HepG2 (cell line): ENCODE measurements at regions not wholly inside any gene's neighbourhood (a gene's known extent, or its start where the extent isn't known, plus 50 kb on each side); places are given as distances from the start of the nearest gene placed in this dataset.

Experiments
- ATAC-seq: fragments of 200-7000 bp; cut with Tn5 transposase; 3 replicates; pipeline ENCODE4 v1.9.1; 2020; ENCODE audit warnings: mild to moderate bottlenecking, moderate library complexity
- BruUV-seq: library from RNA; stranded (reverse); fragments of 400-500 nt; replicated peaks from 2 replicates; lab custom pipeline; 2021; lab: Mats Ljungman, UMichigan
- CTCF ChIA-PET: fragments of 300-600 bp; formaldehyde crosslinking; extraction: SDS; loops from one replicate; lab custom pipeline; 2021; ENCODE audit warnings: low total read pairs, inconsistent platforms, low intra/inter-chr PET ratio; lab: Yijun Ruan, JAX
- POLR2A ChIA-PET: fragments of 350-600 bp; sonication (Branson Sonifier 250); formaldehyde crosslinking; loops from one replicate; lab custom pipeline; 2020; ENCODE audit warnings: antibody characterized with exemption, inconsistent platforms; lab: Yijun Ruan, JAX
- DNase-seq: peaks from one replicate; pipeline ENCODE4 v3.0.0-alpha.2; 2015; ENCODE audit warnings: low spot score
- FAIRE-seq: peaks from 3 replicates; lab custom pipeline; 2011; peaks lifted over from hg19 to GRCh38; lab: Jason Lieb, UNC
- H2AFZ ChIP-seq: one replicate; pipeline ENCODE4 v1.6.1; 2011; ENCODE audit warnings: low read length, inconsistent platforms
- H3K27ac ChIP-seq: fragments of 300-600 bp; 3 replicates; pipeline ENCODE4 v1.8.0; 2011; ENCODE audit warnings: mixed run types, mild to moderate bottlenecking, mixed read lengths, low read length, inconsistent platforms; ENCODE audit not compliant: insufficient read depth; ENCODE audit errors: extremely low read length
- H3K27me3 ChIP-seq, 2 experiments: fragments of 200-600 bp in 1 of 2; 2 replicates in 1 of 2; 3 replicates in 1 of 2; pipeline versions ENCODE4 v1.6.0 to v1.8.0; 2011; ENCODE audit warnings: low read length in 2 of 2, mild to moderate bottlenecking in 2 of 2, moderate library complexity in 2 of 2, inconsistent platforms in 1 of 2; ENCODE audit not compliant: insufficient read depth in 2 of 2, control insufficient read depth in 1 of 2
- H3K36me3 ChIP-seq, 2 experiments: fragments of 200-600 bp in 1 of 2; replicated peaks in 1 of 2; 2 replicates in 1 of 2; 3 replicates in 1 of 2; pipeline versions ENCODE4 v1.5.1 to v1.8.0; 2011; ENCODE audit warnings: low read length in 2 of 2, inconsistent platforms in 1 of 2; ENCODE audit not compliant: insufficient read depth in 2 of 2, control insufficient read depth in 1 of 2
- H3K4me1 ChIP-seq: 2 replicates; pipeline ENCODE4 v1.5.1; 2012; ENCODE audit warnings: low read length, inconsistent platforms; ENCODE audit not compliant: insufficient read depth
- H3K4me2 ChIP-seq: 2 replicates; pipeline ENCODE4 v1.6.0; 2011; ENCODE audit warnings: low read depth, low read length, inconsistent platforms
- H3K4me3 ChIP-seq, 3 experiments: fragments of 200-600 bp in 1 of 3; sonication (generic), shearing (Covaris generic) in 1 of 3; replicated peaks in 1 of 3; 2 replicates each; pipeline ENCODE4 v1.5.1; 2011 to 2016; ENCODE audit warnings: low read length in 3 of 3, inconsistent platforms in 2 of 3, low read depth in 2 of 3, mild to moderate bottlenecking in 2 of 3, control low read depth in 1 of 3, mixed read lengths in 1 of 3; ENCODE audit not compliant: insufficient read depth in 1 of 3
- H3K79me2 ChIP-seq: one replicate; pipeline ENCODE4 v1.6.1; 2011; ENCODE audit warnings: low read length, inconsistent platforms; ENCODE audit not compliant: insufficient read depth
- H3K9ac ChIP-seq: 2 replicates; pipeline ENCODE4 v1.6.0; 2011; ENCODE audit warnings: mild to moderate bottlenecking, low read depth, low read length, inconsistent platforms; ENCODE audit not compliant: insufficient read depth
- H3K9me3 ChIP-seq: 2 replicates; pipeline ENCODE4 v1.5.1; 2012; ENCODE audit warnings: mild to moderate bottlenecking, low read length
- H4K20me1 ChIP-seq: 2 replicates; pipeline ENCODE4 v1.6.0; 2011; ENCODE audit warnings: inconsistent platforms, mild to moderate bottlenecking, low read length, moderate library complexity; ENCODE audit not compliant: insufficient read depth
- ARNTL ChIP-seq: sonication (generic); formaldehyde crosslinking; IDR thresholded peaks from 2 replicates; pipeline ENCODE4 v1.4.0; 2020; ENCODE audit warnings: mild to moderate bottlenecking, missing genetic modification reagents
- CC2D1A ChIP-seq: sonication (generic); formaldehyde crosslinking; IDR thresholded peaks from 2 replicates; pipeline ENCODE4 v1.8.1; 2023; ENCODE audit warnings: mild to moderate bottlenecking, missing genetic modification reagents
- DMAP1 ChIP-seq: IDR thresholded peaks from 2 replicates; pipeline ENCODE4 v1.6.1; 2016
- ELK4 ChIP-seq: sonication (generic); formaldehyde crosslinking; IDR thresholded peaks from 2 replicates; pipeline ENCODE4 v1.9.0; 2021; ENCODE audit warnings: missing genetic modification reagents, borderline replicate concordance
- HDAC6 ChIP-seq: fragments of 200-600 bp; sonication (generic); IDR thresholded peaks from 2 replicates; pipeline ENCODE4 v1.7.0; 2017; ENCODE audit warnings: mild to moderate bottlenecking, antibody characterized with exemption, low read length, low read depth
- ISL2 ChIP-seq: sonication (generic); formaldehyde crosslinking; IDR thresholded peaks from 2 replicates; pipeline ENCODE4 v1.5.0; 2020; ENCODE audit warnings: missing genetic modification reagents
- KDM1A ChIP-seq: IDR thresholded peaks from 2 replicates; pipeline ENCODE4 v1.6.1; 2016; ENCODE audit warnings: missing compliant biosample characterization
- MAFG ChIP-seq: sonication (generic); formaldehyde crosslinking; IDR thresholded peaks from 2 replicates; pipeline ENCODE4 v1.5.1; 2020; ENCODE audit warnings: mild to moderate bottlenecking, missing genetic modification reagents
- PLRG1 ChIP-seq: fragments of 450-650 bp; conservative IDR thresholded peaks from 2 replicates; pipeline ENCODE4 v1.6.1; 2016
- POLR2AphosphoS5 ChIP-seq: IDR thresholded peaks from 2 replicates; pipeline ENCODE4 v1.6.1; 2012; ENCODE audit warnings: low read depth, low read length
- SP5 ChIP-seq: IDR thresholded peaks from 2 replicates; pipeline ENCODE4 v1.6.1; 2016; ENCODE audit warnings: low read depth, borderline replicate concordance
- SRF ChIP-seq: IDR thresholded peaks from 2 replicates; pipeline ENCODE4 v1.6.1; 2011; ENCODE audit warnings: mild to moderate bottlenecking, low read depth, low read length, moderate library complexity
- TP53 ChIP-seq: sonication (generic); formaldehyde crosslinking; conservative IDR thresholded peaks from 2 replicates; pipeline ENCODE4 v1.4.0; 2020; ENCODE audit warnings: missing genetic modification reagents
- ZC3H13 ChIP-seq: sonication (generic); formaldehyde crosslinking; IDR thresholded peaks from 2 replicates; pipeline ENCODE4 v1.8.1; 2023; ENCODE audit warnings: mild to moderate bottlenecking, missing genetic modification reagents, moderate library complexity
- ZNF354B ChIP-seq: sonication (generic); formaldehyde crosslinking; IDR thresholded peaks from 2 replicates; pipeline ENCODE4 v1.8.0; 2022; ENCODE audit warnings: mild to moderate bottlenecking, missing genetic modification reagents
- ZNF460 ChIP-seq: sonication (generic); formaldehyde crosslinking; IDR thresholded peaks from 2 replicates; pipeline ENCODE4 v1.5.1; 2020; ENCODE audit warnings: missing genetic modification reagents, mild to moderate bottlenecking, borderline replicate concordance
- ZNF496 ChIP-seq: sonication (generic); formaldehyde crosslinking; IDR thresholded peaks from 2 replicates; pipeline ENCODE4 v1.8.1; 2023; ENCODE audit warnings: mild to moderate bottlenecking, moderate library complexity, missing genetic modification reagents; ENCODE audit not compliant: insufficient replicate concordance
- ZNF597 ChIP-seq: sonication (generic); formaldehyde crosslinking; IDR thresholded peaks from 2 replicates; pipeline ENCODE4 v1.5.0; 2020; ENCODE audit warnings: missing genetic modification reagents
- ZNF629 ChIP-seq: sonication (generic); formaldehyde crosslinking; conservative IDR thresholded peaks from 2 replicates; pipeline ENCODE4 v1.5.0; 2020; ENCODE audit warnings: missing genetic modification reagents
- ZNF841 ChIP-seq: sonication (generic); formaldehyde crosslinking; IDR thresholded peaks from 2 replicates; pipeline ENCODE4 v1.8.1; 2023; ENCODE audit warnings: missing genetic modification reagents, borderline replicate concordance
- WGBS: methylation state at CpG from one replicate; pipeline ENCODE4 v1.1.6; 2017; ENCODE audit warnings: low lambda C conversion rate; 5-methylcytosine and 5-hydroxymethylcytosine counted together
- in situ Hi-C: cut with HindIII; loops from 2 replicates; pipeline ENCODE4 v1.10.0; 2017; ENCODE audit warnings: low pct_unique_long_range_greater_than_20kb; ENCODE audit not compliant: extremely low pct_ligation_motif_present
- intact Hi-C: fragments of 100-400 bp; cut with micrococcal nuclease; formaldehyde crosslinking; loops from one replicate; pipeline ENCODE4 v1.10.0; 2022; ENCODE audit not compliant: unreplicated experiment

- no peak overlapping the region for H3K9ac ChIP-seq
- H4K20me1 ChIP-seq, result no peaks in the 10 kb centered on the region
- 0 out of 2 replicates have a peak, but pooled peaks cover 10% of the 10 kb centered on the region for H3K4me1 ChIP-seq
- ChIA-PET POLR2A (no interaction called here), CTCF (no interaction called here)
- no peaks in the 10 kb centered on the region for H3K36me3 ChIP-seq
- H3K9me3 ChIP-seq, result no peaks in the 10 kb centered on the region
- 2% methylated on average over 3 of the region's 3 CpGs for WGBS
- no peak overlapping the region for H3K27ac ChIP-seq
- TF ChIP-seq PLRG1, result no peak
- TF ChIP-seq HDAC6, result no peak
- no peak for TF ChIP-seq ISL2
- TF ChIP-seq ZNF460 (CRISPR knock-in tag), result no peak
- no peak for TF ChIP-seq ZC3H13 (CRISPR knock-in tag)
- TF ChIP-seq ELK4 (CRISPR knock-in tag), result no peak
- no peak for TF ChIP-seq POLR2AphosphoS5
- TF ChIP-seq DMAP1 (CRISPR knock-in tag), result no peak
- no peak for TF ChIP-seq TP53
- no peak for TF ChIP-seq ARNTL (CRISPR knock-in tag)
- no peak for TF ChIP-seq ZNF841 (CRISPR knock-in tag)
- TF ChIP-seq ZNF629 (CRISPR knock-in tag), result no peak
- no peak for TF ChIP-seq ZNF496 (CRISPR knock-in tag)
- no peak for TF ChIP-seq CC2D1A (CRISPR knock-in tag)
- TF ChIP-seq KDM1A (CRISPR knock-in tag), result no peak
- TF ChIP-seq SRF, result no peak
- TF ChIP-seq SP5 (CRISPR knock-in tag), result no peak
- TF ChIP-seq ZNF597 (CRISPR knock-in tag), result no peak
- TF ChIP-seq MAFG (CRISPR knock-in tag), result no peak
- TF ChIP-seq ZNF354B, result no peak
- H3K79me2 ChIP-seq, result no peaks in the 10 kb centered on the region
- ATAC-seq (no peak), DNase-seq (no peak), FAIRE-seq (no peak)
- no peak overlapping the region for H2AFZ ChIP-seq
- H3K27me3 ChIP-seq, result peaks cover 0 to 4% of the 10 kb centered on the region in 2 experiments; a peak in 1 of 5 replicates
- intact Hi-C loops, result no loop called here
- no peak overlapping the region for H3K4me2 ChIP-seq
- H3K4me3 ChIP-seq, result no peak overlapping the region
- no TSS peak for BruUV-seq
- in situ Hi-C loops, result no loop called here
Observed at GRCh38 chr4:152068866-152069265, 308.1 kb upstream of the GATB start.
